Nucleus accumbens (tissue), 56 donors: ENCODE measurements at regions not wholly inside any gene's neighbourhood (a gene's known extent, or its start where the extent isn't known, plus 50 kb on each side); places are given as distances from the start of the nearest gene placed in this dataset.

Experiments used
- DNase-seq, 56 donors: peaks; one replicate each; lab custom pipeline; 2025; lab: John Stamatoyannopoulos, UW

DNA sequence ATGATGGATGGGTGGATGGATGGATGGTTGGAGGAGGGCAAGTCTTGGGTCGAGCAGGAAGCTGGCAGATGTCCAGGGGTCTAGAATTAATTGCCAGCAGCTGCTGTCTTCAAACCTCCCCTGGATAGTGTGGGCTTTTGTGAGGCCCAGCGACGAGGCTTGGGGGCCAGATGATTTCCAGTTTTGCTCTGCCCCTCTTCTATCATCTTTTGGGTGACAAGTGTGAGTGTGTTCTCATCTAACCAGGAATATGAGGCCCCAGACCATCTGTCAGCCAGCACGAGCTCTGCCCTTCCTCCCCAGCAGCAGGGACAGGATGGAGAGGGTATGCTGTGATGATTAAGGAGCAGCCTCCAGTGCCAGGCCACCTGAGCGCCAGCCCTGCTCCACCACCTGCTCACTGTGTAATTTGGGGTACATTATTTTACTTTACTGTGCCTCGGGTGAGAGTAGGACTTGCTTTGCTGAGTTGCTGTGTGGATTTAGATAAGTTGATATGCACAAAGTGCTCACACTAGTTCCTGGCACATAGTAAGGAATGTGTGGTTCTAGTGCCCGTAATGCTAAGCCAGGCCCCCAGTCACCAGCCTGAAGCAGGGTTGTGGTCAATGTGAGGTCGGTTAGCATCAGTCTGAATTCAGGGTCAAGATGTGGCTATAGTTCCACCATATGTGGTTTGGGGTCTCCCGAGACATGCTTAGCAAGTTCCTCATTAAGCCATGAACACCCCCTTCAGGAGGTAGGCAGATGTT lies 251.1 kb downstream of the CYP26B1 start:
- no peak for DNase-seq

DNA sequence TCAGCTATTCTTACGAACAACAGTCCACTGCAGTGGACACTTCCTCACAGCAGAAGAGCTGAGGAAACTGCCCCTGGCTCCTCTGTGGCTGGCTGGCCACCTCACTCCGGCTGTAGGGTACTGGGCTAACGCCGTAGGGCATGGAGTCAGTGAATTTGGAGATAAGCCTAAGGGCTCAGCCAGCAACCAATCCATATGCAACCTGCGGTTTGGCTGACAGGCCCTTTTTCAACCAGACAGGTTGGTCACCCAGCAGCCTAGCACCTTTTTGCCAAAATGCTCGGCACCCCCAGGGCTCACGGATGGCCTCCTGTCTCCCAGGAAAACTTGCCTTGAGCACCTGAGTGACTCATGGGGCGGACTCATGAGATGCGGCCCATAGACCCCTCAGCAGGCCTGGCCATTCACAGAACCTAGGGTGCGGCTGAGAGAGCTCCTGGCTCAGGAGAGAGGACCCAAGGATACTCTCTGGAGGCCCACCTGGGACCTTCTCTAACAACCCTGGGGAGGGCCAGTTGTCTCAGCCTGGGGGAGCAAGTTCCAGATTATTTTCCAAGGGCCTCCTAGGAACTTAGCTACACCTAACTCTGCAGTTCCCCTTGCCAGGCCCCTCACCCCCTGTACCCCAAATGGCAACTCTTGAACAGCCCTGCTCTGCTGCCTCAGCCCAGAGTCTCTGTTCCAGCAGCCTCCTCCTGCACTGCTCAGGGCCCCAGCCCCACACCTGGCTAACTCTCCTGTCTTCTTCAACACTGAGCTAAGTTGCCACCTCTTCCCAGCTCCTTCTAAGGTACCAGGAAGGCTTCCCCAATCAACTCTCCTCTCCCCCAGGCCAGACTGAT lies 252.1 kb downstream of the CYP26B1 start:
- DNase-seq, result no peak

DNA sequence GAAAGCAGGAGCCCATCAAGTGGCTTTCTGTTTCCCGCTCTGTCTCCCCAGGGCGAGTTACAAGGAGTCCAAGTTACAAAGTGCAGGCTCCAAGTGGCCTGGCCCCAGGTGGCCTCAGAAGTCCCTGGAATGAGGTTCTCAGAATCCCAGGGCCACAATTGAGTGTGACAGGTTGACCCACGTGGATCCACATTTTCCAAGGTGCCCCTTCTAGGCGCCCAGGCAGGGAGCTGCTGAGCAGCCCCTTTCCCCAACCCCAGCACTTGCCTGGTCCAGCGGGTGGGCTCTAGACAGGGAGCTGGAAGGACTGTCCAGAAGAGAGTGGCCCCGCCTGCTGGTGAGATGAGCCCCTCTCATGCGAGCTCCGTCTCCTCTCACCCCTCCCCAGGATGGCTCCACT lies 253.4 kb downstream of the CYP26B1 start:
- no peak for DNase-seq

DNA sequence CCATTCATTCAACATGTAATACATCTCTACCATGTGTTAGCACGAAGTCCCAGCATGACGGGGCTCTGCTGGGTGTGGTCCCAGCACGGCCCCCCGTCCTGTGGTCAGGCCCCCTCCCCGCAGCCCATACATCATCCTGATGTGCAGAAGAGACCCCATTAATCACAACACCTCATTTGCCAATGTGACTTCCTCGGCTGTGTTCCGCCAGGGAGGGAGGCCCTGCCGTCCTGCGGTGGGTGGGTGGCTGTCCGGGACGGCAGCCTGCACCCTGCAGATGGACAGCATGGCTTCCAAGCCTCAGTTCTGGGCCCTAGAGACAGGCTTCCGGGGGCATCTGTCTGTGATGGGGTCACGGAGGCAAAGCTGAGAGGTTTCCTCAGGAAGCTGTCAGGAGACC lies 254.0 kb downstream of the CYP26B1 start:
- no peak for DNase-seq

DNA sequence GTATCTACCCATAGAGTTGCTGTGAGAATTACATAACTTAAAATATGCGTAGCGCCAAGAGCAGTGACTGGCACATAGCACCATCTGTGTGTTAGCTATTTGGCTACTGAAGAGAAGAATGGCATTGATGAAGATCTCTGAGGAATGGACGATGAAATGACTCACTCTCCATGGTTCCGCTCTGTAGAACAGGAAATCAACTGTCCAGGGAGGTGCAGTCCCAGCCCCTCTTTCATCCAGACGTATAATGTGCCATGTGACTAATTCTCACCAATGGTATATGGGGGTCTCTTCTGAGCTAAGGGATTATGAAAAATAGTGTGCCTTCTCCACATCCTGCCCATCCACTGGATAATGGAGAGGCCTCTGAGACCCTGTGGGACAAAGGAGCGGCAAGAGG lies 254.8 kb downstream of the CYP26B1 start:
- DNase-seq, result no peak

DNA sequence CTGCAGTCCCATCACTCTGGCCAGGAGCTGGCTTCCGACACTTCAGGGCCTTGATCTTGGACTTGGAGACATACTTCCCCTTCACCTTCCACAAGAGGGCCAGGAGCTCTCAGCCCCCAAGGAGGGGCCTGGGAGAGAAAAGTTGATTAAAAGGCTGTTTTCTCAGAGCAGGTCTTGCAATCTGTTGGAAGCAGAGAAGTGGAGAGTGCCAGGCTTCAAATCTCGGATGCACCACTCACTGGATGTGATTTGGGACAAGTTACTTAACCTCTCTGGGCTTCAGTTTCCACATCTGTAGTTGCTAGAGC lies 255.3 kb downstream of the CYP26B1 start:
- no peak for DNase-seq

DNA sequence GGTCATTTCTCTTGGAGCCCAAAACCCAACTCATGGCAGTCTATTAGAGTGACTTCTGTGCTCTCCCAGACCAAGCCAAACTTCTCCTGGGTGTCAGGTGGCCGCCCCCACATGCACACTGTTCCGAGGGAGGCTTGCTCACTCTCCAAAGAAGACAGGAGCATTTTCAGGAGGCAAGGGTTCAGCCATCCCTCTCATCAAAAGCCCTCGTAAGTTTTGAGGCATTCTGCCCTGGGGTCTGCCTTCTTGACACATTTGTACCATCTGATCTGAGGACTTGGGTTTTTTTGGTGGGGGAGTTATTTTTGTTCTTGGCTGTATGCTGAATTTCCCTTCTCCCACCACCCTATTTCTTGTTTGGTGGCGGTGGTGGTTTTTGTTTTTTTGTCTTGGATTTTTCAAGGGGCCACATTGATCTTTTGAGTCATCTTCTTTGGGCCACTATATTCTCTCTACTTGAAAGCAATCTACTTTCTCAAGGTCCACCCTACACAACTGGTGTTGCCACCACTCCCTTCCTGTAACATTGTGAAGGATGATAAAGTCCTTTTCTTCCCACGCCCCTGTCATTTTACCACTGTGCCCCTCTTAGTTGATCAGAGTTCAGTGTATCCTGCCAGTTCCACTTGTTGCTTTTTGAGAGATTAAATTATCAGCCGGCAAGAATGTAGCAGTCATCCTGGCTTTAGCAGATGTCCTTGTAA lies 255.8 kb downstream of the CYP26B1 start:
- DNase-seq, result no peak

DNA sequence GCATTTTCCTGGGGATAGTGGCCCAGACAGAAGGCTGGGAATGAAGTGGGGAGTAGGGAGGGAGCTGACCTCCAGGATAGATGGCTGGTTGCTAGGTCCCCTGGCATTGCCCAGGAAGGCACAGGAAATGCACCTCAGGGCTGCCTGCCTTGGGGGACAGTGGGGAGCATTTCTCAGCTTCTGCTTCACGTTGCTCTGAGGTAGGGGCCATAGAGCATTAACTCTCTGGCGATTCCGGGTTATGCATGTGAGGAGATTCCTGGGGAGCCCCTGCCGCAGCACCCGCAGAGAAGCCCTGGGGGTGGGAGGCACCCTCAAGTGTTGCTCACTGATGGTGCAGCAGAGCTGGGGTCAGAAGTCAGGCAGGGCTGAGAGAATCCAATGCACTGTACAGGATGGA lies 256.5 kb downstream of the CYP26B1 start:
- no peak for DNase-seq

DNA sequence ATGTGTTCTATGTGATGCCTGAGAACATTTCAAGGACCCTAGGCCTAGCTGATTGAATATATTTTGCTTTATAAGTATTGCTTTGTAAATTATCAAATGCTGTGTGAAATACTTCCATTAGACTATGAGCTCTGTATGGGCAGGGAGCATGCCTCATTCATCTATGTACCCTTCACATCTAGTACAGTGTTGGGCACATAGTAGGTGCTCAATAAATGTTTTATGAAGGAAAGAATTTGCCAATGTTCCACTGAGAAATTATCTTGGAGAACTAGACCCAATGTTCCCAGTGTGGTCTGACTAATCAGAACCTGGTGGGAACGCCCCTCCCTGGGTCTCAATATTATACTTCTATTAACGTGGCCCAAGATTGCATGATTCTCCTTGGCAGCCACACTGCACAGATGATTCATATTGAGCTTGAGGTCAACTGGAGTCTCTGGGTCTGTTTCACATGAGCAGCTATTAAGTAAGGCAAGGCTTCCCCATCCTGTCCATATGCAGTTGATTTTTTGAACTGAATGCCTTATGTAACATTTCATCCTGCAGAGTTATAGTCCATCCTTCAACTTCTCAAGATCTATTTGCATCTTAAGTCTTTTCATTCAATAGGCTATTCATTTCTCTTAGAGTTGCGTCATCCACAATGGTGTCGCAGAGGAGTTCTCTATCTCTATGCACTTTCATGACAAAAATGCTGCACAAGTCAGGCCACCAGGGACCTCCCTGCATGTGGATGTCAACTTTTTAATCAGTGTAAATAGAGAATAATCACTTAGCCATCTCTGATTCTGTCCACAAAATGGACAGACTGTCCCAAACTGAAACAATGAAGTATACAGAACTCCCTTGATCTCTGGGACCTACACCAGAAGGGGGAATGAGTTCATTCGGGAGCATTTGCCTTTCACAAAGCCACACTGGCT lies 257.6 kb downstream of the CYP26B1 start:
- DNase-seq, result no peak

DNA sequence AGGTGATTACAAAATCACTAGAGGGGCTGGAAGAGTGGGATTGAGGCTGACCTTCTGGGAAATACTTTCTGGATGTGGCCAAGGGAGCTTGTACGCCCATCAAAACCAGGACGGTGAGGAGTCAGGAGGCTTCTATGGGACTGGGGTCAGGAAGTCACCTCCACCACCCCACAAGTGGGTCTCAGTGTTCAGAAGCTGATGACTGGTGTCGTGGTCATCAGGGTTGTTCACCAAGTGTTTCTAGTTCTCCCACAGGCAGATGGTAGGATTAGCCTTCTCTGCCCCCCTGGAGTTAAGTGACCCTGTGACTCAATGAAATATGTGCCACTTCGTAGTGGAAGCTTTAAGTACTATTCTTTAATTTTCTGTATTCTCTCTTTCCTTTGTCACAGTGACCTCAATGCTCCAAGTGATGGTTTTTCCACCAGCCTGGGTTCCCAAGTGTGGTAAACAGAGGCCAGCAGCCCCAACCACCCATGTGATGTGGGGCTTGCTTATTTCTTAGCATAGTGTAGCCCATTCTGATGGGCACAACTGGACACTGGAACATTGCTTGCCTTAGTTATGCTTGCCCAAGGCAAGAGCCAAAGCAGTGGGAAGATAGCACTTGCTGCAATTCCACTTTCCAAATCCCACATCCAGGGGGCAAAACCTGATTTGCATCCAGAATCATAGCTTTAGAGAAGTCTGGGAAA lies 258.8 kb downstream of the CYP26B1 start:
- no peak for DNase-seq

DNA sequence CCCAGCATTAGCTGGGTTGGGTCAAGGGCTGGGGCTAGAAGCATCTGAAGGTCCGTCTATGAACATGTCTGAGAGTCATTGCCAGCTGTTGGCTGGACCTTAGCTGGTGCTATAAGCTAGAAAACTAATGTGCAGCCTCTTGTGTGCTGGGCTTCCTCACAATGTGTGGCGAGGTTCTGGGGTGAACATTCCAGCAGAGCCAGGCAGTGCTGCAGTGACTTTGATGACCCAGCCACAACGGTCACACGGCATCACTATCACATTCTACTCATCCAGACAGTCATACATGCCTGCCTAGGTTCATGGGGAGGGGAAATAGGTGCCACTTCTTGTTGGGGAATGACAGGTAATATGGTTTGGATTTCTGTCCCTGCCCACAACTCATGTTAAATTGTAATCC lies 260.5 kb downstream of the CYP26B1 start:
- DNase-seq, result no peak

DNA sequence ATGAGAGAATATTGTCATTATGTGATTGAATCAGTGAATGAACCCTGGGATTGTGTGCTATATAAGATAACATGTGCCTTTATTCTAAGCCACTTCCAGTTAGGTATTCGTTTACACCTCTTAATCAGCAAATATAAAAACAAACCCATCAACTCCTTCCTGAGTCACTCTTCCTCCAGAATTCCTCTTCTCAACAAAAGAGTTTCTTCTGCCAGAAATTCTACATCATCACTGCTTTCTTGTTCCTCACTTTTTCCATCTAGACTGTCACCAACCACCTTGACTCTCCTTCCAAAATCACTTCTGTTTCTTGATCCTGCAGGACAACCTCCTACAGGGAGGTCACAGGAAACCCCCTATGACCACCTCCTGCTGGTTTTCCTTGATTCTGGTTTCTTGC lies 261.4 kb downstream of the CYP26B1 start:
- DNase-seq, result no peak

DNA sequence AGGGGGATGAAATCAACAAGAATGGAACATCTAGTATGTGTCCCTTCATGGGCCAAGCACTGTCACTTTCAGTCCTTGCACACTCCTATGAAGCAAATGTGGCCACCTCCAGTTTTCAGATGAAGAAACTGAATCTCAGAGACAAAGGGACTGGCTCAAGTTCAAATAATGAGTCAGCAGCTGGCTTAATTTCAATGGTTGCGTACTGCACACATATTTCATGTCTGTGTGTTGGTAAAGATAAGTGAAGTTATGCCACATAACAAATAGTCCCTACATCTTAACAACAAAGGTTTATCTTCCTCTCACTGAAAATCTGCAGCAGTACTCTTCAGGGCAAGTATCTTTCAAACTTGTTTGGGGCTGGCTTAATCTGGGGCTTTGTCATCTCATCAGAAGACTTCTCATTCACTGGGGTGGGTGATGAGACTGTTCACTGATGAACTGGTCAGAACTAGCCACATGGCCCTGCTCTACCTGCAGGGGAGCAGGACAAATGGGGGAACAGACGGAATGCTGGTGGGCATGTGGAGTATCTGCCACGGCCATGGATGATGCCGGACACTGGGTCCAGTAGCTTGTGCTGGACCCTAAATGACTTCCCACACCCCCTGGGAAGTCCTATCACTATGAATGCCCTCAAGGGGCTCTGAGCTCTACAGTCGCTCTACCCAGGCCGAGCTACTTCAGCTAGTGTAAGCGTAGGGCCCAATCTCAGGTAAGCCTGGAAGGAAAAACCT lies 263.2 kb downstream of the CYP26B1 start:
- no peak for DNase-seq

DNA sequence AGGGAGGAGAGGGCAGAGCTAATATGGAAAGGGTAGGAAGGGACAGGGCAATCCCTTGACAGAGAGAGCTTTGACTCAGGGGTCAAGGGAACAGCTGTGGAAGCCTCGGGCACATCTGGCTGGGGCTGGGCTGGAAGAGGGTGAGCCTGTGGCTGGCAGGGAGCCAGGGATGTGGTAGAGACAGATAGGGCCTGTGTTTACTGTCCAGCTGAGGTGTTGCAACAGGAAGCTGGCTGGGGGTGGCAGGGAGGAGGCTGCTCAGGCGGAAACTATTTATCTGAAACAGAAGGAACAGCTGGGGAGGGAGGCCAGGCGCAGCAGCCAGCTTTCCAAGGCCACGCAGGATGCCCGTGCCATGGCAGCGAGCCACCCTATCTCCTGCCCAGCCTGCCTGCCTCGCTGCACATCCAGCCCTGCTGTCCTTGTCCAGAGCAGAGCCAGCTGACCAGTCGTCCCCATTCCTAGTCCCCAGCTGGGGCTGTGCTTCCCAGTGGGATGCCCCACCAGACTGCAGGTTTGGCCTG lies 264.7 kb downstream of the CYP26B1 start:
- peak in 52 of 56 donors; percentile 10 to 79 (median 46) for DNase-seq

DNA sequence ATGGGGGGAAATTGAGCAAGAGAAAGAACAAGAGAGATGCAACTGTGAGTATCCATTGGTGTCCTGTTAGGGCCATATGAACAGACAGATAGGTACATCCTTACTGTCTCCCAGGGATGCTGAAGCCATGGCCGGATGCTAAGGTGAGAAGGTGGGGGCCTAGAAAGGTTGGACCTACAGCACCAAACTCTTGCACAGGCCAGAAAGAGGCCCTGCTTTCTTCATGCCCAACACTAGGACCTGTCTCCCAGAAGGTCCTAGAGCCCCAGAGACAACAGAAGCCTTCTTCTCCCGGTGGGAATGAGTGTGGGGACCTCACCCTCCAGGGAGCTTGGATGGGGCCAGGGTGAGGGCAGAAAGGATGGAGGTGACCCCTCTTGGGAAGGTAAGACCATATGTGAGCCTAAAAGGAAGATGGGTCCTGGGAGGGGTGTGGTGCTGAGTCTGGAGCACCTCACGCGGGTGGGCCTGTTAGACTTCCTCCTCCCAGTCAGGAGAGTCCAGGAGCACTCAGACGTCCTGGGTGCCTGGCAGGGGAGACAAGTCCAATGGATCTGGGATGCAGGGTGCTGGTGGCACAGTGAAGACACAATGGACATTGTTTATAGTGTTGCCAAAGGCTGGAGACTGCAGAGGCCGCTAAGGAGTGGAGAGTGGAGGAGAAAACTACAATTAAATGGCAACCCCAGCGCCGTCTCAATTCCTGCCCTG lies 265.3 kb downstream of the CYP26B1 start:
- DNase-seq, result peak in 1 of 56 donors; percentile 51

DNA sequence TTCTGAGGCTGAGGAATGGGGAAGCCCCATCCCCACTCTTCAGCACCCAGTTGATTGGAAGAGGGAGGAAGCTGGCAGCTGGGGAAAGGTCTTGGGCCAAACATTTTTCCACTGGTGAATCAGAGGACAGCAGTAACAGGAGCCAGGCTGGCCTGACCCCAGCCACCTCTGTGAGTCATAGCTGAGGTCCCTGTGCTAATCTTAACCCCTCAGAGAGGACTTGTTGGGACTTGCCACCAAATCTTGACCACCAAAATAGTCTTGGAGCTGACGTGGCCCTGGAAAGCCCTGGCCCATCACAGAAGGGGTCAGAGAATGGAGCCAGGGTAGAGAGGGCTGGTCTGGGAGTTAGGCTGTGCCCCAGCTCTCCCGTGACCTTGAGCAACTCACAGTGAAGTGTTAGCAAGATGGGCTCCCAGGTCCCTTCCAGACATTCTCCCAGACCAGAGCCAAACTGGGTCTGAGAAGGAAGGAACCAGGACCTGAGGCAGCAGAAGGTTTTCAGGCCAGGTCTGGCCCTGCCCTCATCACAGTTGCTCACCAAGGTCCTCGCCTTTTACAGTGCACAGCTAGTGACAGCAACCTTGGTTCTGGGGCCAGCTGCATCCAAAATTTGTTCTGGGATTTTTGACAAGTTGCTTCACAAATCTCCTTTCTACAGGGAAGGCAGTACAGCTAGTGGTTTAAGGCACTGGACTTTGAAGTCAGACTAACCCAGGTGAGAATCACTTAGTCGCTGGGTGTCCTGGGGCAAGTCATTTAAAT lies 266.6 kb downstream of the CYP26B1 start:
- DNase-seq, result no peak

DNA sequence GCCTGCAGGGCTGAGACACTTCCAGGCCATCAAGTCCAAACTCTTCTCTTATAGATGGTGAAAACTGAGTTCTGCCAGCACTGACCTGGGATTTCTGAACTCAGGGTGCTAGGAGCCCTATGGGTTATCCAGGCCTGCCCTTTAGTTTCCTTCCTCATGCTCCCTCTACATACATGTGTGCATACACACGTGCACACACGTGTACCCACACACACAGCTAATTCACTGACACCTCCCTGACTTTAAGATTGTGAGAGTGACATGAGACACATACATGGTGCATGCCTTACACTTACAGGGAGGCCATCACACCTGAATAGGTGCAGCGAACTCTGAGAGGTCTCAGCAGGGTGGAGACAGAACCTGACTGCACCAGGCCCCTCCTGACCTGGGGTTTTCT lies 267.4 kb downstream of the CYP26B1 start:
- DNase-seq, result no peak
